ENCODE measurements at regions not wholly inside any gene's neighbourhood (a gene's known extent, or its start where the extent isn't known, plus 50 kb on each side); places are given as distances from the start of the nearest gene placed in this dataset.

GRCh38 chr15:59841036-59841435 is 151.9 kb upstream of the BNIP2 start:
- TF ChIP-seq FOS (IDR thresholded peaks at IDR 0.05; ENCODE audit: borderline replicate concordance, insufficient read depth, low read length), result no peak
- TF ChIP-seq, protein P1, sequence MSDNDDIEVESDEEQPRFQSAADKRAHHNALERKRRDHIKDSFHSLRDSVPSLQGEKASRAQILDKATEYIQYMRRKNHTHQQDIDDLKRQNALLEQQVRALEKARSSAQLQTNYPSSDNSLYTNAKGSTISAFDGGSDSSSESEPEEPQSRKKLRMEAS (IDR thresholded peaks at IDR 0.05; ENCODE audit: insufficient read depth, insufficient read length), result no peak
- Histone ChIP-seq H3K9ac (replicated peaks; ENCODE audit: extremely low read depth, insufficient read depth, low read length) (no peak overlapping the region), H3K27ac (ENCODE audit: insufficient read depth, low read depth, low read length) (no peak overlapping the region), H3K4me2 (ENCODE audit: insufficient read depth, low read length) (no peak overlapping the region), H3K9me1 (replicated peaks; ENCODE audit: control insufficient read depth, extremely low read depth, insufficient read depth, low read length) (no peaks in the 10 kb centered on the region), H2AFZ (ENCODE audit: low read depth, low read length) (no peak overlapping the region), H3K36me3 (ENCODE audit: control insufficient read depth in 2 of 2, extremely low read depth in 1 of 2, insufficient read depth in 2 of 2, low read length in 2 of 2) (no peaks in the 10 kb centered on the region), H4K20me1 (replicated peaks; ENCODE audit: control insufficient read depth, extremely low read depth, insufficient read depth, low read length) (no peaks in the 10 kb centered on the region), H3K9me3 (replicated peaks; ENCODE audit: control insufficient read depth, insufficient read depth, low read length) (no peaks in the 10 kb centered on the region), H3K4me3 (replicated peaks in 1 of 3; ENCODE audit: insufficient read depth in 1 of 3, low read depth in 1 of 3, low read length in 3 of 3) (no peak overlapping the region), H3K4me1 (ENCODE audit: control insufficient read depth, extremely low read depth, insufficient read depth, low read length) (no peaks in the 10 kb centered on the region), H3K79me2 (ENCODE audit: control insufficient read depth, insufficient read depth, low read length) (no peaks in the 10 kb centered on the region), H3K27me3 (ENCODE audit: control insufficient read depth in 2 of 2, insufficient read depth in 2 of 2, low read length in 2 of 2) (peaks cover 0 to 3% of the 10 kb centered on the region in 2 experiments)
- BruUV-seq (replicated peaks), result no TSS peak
- intact Hi-C loops (cut with micrococcal nuclease), result no loop called here
- CTCF ChIA-PET, result interaction anchor here (0.7 kb wide), 1 partner anchor 150 kb away, joined by 4 read pairs; no protein-coding TSS in a partner anchor
- dilution Hi-C loops (cut with MboI; ENCODE audit: extremely low pct_ligation_motif_present, low sequenced_read_pairs), result no loop called here
- no peak for FAIRE-seq
- POLR2A ChIA-PET, result no interaction called here
- no peak for DNase-seq (ENCODE audit: low read depth, low spot score)

GRCh38 chr15:59839906-59840305 is 150.8 kb upstream of the BNIP2 start:
- dilution Hi-C loops (cut with MboI; ENCODE audit: extremely low pct_ligation_motif_present, low sequenced_read_pairs) (no loop called here), intact Hi-C loops (cut with micrococcal nuclease) (no loop called here)
- DNase-seq (ENCODE audit: low read depth, low spot score) (no peak), FAIRE-seq (no peak)
- H3K27ac ChIP-seq (ENCODE audit: insufficient read depth, low read depth, low read length), result no peak overlapping the region
- ChIA-PET CTCF (interaction anchor here (1.6 kb wide), 1 partner anchor 11 kb away, joined by 3 read pairs; no protein-coding TSS in a partner anchor), POLR2A (no interaction called here)
- H3K4me1 ChIP-seq (ENCODE audit: control insufficient read depth, extremely low read depth, insufficient read depth, low read length), result no peaks in the 10 kb centered on the region
- no TSS peak for BruUV-seq (replicated peaks)
- no peaks in the 10 kb centered on the region for H3K36me3 ChIP-seq (ENCODE audit: control insufficient read depth in 2 of 2, extremely low read depth in 1 of 2, insufficient read depth in 2 of 2, low read length in 2 of 2)
- no peak overlapping the region for H3K4me3 ChIP-seq (replicated peaks in 1 of 3; ENCODE audit: insufficient read depth in 1 of 3, low read depth in 1 of 3, low read length in 3 of 3)
- H3K4me2 ChIP-seq (ENCODE audit: insufficient read depth, low read length), result no peak overlapping the region
- H3K9me3 ChIP-seq (replicated peaks; ENCODE audit: control insufficient read depth, insufficient read depth, low read length), result no peaks in the 10 kb centered on the region
- H3K9me1 ChIP-seq (replicated peaks; ENCODE audit: control insufficient read depth, extremely low read depth, insufficient read depth, low read length), result no peaks in the 10 kb centered on the region
- H2AFZ ChIP-seq (ENCODE audit: low read depth, low read length), result no peak overlapping the region
- no peaks in the 10 kb centered on the region for H4K20me1 ChIP-seq (replicated peaks; ENCODE audit: control insufficient read depth, extremely low read depth, insufficient read depth, low read length)
- no peak for TF ChIP-seq GATA2 (IDR thresholded peaks at IDR 0.05; ENCODE audit: insufficient read depth, insufficient read length, low read depth, low read length)
- no peak for TF ChIP-seq POLR2AphosphoS5 (IDR thresholded peaks at IDR 0.05; ENCODE audit: insufficient read depth, low read depth, low read length)
- no peak for TF ChIP-seq EZH2 (IDR thresholded peaks at IDR 0.05; ENCODE audit: borderline replicate concordance, low read depth, low read length, severe bottlenecking)
- no peak for TF ChIP-seq JUN (IDR thresholded peaks at IDR 0.05; ENCODE audit: borderline replicate concordance, insufficient read depth, insufficient read length, low read depth)
- TF ChIP-seq FOS (IDR thresholded peaks at IDR 0.05; ENCODE audit: borderline replicate concordance, insufficient read depth, low read length), result no peak
- no peak for TF ChIP-seq CTCF (IDR thresholded peaks at IDR 0.05; ENCODE audit: extremely low read depth in 1 of 2, insufficient read depth in 1 of 2, low read depth in 1 of 2, low read length in 2 of 2)
- TF ChIP-seq, protein P1 (IDR thresholded peaks at IDR 0.05; ENCODE audit: insufficient read depth, insufficient read length), result no peak
- TF ChIP-seq POLR2A (IDR thresholded peaks at IDR 0.05; ENCODE audit: low read depth, low read length), result no peak
- TF ChIP-seq MYC (IDR thresholded peaks at IDR 0.05; ENCODE audit: low read depth, low read length), result no peak
- no peaks in the 10 kb centered on the region for H3K79me2 ChIP-seq (ENCODE audit: control insufficient read depth, insufficient read depth, low read length)
- H3K9ac ChIP-seq (replicated peaks; ENCODE audit: extremely low read depth, insufficient read depth, low read length), result no peak overlapping the region
- peaks cover 0 to 3% of the 10 kb centered on the region in 2 experiments for H3K27me3 ChIP-seq (ENCODE audit: control insufficient read depth in 2 of 2, insufficient read depth in 2 of 2, low read length in 2 of 2)

Measured in endothelial cell of umbilical vein (primary cell).